ENCODE measurements at regions not wholly inside any gene's neighbourhood (a gene's known extent, or its start where the extent isn't known, plus 50 kb on each side); places are given as distances from the start of the nearest gene placed in this dataset.
"Not testable (repeated sequence)": the region's sequence is repeated elsewhere in the genome, so short reads cannot be mapped to it uniquely, and the experiment has no call there.

DNA sequence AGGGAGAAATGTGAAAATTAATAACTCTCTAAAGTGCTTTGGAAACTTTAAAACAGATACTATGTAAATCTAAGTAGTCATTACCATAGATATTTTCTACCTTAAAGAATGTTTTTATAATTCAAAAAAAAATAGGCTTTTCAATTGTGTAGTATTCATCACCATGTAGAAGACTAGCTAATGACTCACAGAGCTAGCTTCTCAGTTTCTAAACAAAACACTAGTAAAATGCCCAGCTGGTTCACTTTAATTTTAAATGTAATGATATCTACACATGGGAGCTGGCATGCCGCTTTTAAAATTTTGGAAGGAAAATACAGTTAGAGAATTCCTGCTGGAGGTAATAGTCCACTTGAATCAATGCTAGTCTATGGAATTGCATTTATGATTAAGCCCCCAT lies 509.8 kb downstream of the CSNK1G3 start:
- no peak for DNase-seq (ENCODE audit: low read depth)

DNA sequence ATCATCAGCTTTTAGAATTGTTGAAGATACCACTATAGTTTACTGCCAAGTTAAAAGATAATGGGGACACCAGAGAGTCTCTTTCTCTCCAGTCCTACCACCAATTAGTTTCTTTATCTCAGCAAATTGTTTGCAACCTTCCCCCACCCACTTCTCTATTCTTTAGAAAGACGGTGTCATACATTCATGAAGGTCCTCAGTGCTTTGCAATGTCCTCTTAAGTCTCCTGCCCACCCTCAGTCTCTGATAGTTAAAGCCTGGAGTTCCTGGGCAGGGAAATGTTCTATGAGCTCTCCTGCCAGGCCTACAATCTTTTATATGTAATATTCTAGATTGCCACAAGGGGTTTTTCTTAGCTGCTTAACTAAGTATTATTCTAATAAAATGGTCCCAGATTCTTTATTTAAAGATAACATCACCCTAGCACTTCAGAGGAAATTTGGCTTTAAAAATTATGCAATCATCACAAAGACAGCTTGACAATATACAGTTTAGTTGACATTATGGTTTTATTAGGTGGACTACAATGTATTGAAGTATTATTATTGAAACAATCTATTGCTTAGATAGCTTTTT lies 509.2 kb downstream of the CSNK1G3 start:
- DNase-seq (ENCODE audit: low read depth) = no peak

DNA sequence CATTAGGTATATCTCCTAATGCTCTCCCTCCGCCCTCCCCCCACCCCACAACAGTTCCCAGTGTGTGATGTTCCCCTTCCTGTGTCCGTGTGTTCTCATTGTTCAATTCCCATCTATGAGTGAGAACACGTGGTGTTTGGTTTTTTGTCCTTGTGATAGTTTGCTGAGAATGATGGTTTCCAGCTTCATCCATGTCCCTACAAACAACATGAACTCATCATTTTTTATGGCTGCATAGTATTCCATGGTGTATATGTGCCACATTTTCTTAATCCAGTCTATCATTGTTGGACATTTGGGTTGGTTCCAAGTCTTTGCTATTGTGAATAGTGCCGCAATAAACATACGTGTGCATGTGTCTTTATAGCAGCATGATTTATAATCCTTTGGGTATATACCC lies 505.3 kb downstream of the CSNK1G3 start:
- DNase-seq (ENCODE audit: low read depth) = not testable (repeated sequence)

DNA sequence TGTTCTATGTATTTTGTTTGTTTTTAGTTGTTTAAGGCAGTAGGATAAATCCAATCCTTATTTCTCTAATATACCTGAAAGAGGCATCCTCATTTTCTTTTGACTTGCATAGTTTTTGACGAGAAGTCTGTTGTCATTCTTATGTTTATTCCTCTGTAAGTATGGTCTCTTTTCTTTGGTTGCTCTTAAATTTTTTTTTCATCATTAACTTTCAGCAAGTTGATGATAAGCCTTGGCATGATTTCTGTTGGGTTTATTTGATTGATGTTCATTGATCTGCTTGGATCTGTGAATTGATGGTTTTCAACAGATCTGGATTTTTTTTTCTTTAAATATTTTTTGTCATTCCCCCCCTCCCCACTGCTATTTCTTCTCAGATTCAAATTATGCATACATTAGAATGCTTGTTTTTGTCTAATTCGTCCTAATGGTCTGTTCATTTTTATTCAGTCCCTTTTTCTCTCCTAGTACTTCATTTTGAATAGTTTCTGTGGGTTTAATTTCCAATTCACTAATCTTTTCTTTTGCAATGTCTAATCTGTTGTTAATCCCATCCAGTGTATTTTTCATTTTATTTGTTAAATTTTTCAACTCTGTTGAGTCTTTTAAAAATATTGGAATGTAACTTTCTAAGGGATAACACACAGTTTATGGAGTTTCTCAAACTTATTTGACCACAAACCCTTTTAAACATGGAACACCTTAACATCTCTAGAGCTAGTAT lies 495.9 kb downstream of the CSNK1G3 start:
- DNase-seq (ENCODE audit: low read depth) = no peak

DNA sequence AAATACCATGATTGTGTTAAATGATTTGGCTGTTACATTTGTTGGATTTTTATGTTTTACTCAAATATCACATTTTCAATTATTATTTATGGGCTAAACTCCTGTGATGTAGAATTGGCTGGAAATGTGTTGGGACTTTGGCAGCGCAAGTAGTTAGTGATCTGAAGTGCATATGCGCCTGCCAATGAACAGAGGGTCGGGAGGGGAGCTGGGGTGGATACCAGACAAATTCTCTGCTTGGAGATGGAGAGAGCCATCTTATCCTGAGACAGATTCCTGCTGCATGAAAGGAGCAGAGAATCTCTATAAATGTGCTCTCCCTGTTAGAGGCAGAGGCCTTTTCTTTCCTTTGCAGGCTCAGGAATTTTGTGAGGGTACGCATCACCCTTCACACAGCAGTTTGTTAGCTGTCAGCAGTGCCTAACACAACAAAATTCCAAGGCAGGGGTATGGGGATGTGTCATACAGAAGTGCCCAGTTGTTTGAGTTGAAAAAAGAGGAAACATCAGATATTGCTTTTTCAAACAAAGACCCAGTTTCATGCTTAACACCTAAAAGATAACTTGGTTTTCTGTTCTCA lies 489.1 kb downstream of the CSNK1G3 start:
- no peak for DNase-seq (ENCODE audit: low read depth)

DNA sequence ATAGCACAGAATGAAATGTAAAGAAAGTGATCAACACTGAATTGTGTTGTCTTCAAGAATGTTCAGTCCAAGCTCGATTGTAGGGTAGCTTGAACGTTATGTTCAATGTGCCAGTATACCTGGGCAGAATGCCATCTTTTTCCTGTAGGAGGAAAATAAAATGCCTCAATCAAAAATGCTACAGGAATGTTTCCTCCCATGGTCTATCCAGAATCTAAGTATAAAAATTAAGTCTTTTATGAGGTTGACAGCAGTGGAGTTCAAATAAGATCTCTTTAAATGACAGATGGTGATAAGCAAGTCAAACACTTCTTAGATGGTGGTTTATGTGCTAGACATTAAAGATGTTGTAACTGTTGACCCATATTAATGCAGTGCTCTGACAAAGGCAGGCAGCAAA lies 488.6 kb downstream of the CSNK1G3 start:
- DNase-seq (ENCODE audit: low read depth) = no peak

DNA sequence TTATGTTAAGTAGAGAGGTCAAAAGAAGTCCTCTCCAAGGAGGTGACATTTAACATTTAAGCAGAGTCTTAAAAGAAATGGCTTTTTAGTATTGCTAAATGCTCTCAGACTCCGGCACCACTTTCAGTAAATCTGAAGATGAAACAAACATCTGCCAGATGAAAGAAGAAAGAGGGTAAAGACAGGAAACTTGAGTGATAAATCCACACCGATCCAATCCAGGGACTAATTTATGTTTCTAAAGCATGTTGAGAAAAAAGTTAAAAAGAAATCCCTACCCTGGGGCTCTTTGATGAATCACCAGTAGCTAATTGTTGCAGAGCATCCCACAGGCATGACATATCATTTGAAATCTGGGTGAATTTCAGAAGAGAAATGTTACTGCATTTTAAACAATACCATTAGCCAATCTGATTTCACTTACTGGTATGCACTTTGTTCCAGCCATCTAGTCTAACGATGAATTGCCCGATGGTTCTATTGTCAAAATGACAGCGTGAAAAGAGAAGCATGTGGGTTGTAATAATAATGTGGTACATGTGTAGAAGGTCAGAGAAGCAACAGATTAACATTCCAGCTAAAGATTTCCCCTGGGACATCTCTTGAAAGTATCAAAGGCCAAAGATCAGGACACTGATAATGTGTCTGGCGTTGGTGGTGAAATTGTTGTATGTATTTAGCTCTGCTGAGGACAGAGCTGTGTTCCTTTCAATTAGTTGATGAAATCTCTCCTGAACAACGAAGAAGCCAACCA lies 485.7 kb downstream of the CSNK1G3 start:
- DNase-seq (ENCODE audit: low read depth) = no peak

DNA sequence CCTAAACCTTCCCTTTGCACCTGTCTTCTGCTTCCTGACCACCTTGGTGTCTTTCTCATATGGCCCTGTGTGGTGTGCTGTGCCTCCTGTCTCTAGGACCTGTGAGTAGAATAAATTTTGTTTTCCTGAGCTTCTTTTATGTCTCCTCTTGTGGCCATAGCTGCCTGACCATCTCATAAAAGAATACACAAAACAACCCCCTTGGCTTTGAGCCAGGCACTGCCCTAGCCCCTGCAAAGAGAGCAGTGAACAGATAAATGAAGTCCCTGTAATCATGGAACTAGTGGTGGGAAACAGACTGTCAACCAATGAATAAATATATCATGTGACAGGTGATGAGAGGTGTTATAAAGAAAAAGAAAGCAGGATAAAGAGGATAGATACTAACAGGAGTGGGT lies 485.1 kb downstream of the CSNK1G3 start:
- DNase-seq (ENCODE audit: low read depth) = no peak

DNA sequence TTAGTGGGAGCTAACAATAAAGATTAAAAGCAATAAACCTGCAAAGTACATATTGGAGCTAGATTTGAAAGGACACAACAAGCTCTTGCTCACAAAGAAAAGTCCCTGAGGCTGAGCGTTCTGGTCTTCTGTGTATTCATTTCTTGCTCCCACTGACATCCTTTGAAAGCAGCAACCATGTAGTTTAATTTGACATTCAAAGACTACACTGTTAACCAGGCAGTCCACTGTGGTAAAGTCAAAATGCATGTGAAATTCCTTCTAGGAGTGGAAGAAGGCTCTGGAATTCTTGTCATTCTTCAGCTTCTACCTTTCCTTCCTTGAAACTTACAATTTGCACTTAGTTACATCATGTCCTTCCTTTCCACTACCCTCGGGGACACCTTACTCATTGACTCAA lies 480.7 kb downstream of the CSNK1G3 start:
- DNase-seq (ENCODE audit: low read depth) = no peak

DNA sequence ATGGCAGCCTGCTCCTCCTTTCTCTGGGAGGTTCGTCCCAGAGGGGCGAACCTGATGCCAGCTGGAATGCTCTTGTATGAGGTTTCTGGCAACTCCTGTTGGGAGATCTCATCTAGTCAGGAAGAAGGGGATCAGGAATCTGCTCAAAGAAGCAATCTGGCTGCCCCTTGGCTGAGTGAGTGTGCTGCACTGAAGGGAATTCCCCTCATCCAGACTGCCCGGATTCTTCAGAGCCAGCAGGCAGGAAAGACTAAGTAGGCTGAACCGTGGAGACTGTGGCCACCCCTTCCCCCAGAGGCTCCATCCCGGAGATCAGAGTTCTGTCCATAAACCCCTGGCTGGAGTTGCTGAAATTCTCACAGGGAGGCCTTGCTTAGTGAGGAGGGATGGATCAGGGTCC lies 476.0 kb downstream of the CSNK1G3 start:
- no peak for DNase-seq (ENCODE audit: low read depth)

DNA sequence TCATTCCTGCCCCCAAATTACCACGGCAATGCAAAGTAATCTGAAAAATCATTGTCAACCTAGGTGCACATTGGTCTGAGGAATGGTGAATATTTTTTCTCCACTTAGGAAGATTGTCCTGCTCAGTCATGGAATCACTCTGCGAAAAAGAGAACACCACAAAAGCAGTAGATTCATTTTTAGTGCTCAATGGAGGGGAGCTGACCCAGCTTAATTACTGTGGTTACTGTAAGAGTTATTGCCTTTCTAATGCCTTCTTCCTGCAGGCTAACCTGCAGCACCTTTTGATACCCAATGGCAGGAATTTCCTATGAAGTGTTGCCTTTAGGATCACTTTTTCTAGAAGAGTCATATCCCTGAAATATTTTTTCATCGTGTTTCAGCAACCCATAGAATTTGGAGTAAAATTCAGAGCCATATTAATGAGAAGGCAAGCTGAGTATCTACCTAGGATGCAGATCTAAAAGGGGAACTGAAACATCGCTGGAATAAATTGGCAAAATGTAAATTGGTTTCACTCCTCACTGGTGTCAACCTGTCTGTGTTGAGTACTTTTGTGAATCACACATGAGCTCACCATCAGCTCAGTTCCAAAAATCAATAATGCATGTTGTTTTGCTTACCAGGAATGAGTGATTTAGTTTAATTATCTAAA lies 464.5 kb downstream of the CSNK1G3 start:
- no peak for DNase-seq (ENCODE audit: low read depth)

DNA sequence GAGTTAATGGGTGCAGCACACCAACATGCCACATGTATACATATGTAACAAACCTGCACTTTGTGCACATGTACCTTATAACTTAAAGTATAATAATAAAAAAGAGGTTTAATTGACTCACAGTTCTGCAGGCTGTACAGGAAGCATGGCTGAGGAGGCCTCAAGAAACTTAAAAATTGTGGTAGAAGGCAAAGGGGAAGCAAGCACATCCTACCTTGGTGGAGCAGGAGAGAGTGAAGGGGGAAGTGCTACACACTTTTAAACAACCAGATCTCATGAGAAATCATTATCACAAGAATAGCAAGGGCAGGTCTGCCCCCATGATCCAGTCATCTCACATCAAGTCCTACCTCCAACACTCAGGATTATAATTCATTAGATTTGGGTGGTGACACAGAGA lies 463.5 kb downstream of the CSNK1G3 start:
- DNase-seq (ENCODE audit: low read depth) = not testable (repeated sequence)

DNA sequence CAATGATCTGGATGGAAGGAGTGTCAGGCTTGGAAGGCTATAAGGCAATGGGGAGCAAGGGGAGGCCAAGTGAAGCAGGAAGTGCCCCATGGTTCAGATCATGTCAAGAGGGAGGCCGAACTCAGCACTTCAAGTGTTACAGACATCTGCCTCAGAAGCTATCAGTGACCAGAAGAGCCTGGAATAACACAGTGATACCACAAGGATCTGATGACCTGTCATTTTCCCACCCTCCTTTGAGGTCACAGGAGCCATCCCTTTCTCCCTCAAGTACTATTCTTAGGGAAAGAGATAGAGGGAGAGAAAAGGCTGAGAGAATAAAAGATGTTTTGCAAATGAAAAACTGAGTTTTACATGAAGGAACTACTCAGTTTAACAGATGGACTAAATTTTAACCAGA lies 454.8 kb downstream of the CSNK1G3 start:
- no peak for DNase-seq (ENCODE audit: low read depth)

DNA sequence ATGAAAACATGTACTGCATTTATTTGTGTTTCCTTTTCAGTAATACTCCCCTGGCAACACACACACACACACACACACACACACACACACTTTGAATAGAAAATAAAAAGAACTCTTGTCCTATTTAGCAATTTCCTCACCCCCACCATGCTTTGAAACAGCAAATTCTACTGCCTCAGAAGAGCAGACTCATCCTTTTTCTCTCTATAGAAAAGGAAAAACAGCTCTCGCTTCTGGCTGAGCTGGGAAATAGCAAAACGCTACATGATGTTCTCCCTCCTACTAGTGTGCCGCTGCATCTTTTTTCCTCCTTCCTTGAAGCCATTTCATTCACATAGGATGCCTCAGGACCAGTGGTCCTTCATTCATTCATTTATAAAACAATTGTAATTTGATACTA lies 453.6 kb downstream of the CSNK1G3 start:
- no peak for DNase-seq (ENCODE audit: low read depth)

DNA sequence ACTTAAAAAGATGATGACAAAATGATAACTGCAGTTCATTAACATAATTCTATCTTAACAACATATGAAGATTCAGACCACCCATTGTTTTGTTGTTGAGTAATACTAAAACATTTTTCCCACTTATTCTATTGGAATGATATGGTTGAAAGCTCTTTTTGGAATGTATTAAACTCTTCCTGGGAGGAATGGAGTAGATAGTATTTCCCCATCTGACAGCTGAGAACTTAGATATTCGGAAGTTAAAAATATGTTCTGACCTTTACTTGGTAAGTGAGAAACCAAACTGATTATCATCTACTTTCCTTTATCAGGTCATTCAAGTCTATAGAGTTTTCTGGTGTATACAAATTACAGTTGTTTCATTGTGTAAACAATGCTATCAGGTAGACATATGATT lies 452.9 kb downstream of the CSNK1G3 start:
- DNase-seq (ENCODE audit: low read depth) = no peak

DNA sequence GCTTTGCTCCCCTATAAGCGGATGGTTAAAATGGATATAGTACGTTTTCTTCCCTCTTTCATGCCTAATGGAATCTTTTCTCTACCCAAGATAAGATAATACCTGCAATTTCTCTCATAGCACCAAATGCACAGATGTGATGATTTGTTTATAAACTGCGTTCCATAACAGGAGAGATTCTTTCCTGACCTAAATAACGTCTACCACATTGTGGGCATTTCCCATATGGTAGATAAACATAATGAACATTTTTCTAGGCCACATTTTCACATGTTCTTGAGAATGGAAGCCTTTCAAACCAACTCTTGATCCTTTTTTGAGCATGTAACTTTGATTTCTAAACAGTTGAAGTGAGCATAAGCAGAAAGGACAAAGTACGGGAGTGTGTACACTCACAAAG lies 448.5 kb downstream of the CSNK1G3 start:
- no peak for DNase-seq (ENCODE audit: low read depth)

DNA sequence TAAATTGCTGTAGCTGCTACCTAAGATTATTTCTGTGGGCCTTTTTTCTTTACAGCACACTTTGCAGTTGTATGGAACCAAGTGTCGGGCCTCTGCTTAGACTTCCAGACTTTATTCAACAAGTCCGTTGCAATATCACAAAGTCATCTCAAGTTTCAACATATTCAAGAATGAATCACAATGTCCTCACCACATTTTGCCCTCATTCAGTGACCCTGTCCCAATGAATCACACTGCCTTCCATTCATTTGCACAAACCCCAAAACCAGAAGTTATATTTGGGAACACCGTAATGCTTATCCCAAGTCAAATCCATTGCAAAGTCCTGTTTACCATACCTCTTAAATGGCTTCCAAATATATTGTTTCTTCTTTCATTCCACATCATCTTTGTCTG lies 439.6 kb downstream of the CSNK1G3 start:
- DNase-seq (ENCODE audit: low read depth) = no peak

DNA sequence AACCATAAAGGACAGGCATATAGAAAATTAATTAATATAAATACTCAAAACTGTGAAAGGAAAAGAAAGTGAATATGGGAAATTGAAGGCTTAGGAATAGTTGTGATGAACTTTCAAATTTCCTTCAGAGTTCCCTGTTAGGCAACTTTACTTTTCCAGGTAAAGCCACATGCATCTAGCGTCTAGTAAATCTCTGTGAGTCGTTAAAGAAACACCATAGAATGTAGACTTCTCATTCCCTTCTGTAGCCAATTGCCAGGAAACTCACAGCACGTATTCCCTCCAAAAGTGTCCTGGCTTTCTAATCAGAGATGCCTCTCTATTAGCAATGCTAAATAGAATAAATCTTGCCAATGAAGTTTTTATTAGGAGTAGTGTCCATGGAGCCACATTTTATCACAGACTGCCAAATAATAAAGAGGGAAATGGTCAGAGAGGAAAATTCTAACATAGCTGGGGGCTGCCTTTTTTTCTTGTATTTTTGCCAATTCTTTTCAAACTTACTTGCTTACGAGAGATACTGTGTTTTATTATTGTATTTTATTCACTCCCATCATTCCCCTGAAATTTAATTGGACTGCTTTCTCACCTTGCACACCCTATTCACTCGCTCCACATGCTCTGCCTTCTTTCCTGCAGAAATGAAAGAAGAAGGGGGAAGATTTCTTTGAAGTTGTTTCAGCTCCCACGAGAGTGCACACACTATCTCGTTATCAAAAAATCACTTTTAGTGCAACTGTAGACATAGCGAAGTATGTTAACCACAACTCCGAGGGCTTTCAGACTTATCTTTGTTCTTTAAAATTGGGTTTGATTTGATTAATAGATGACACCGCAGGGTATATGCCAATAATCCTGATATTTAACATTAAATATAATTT lies 439.0 kb downstream of the CSNK1G3 start:
- no peak for DNase-seq (ENCODE audit: low read depth)

DNA sequence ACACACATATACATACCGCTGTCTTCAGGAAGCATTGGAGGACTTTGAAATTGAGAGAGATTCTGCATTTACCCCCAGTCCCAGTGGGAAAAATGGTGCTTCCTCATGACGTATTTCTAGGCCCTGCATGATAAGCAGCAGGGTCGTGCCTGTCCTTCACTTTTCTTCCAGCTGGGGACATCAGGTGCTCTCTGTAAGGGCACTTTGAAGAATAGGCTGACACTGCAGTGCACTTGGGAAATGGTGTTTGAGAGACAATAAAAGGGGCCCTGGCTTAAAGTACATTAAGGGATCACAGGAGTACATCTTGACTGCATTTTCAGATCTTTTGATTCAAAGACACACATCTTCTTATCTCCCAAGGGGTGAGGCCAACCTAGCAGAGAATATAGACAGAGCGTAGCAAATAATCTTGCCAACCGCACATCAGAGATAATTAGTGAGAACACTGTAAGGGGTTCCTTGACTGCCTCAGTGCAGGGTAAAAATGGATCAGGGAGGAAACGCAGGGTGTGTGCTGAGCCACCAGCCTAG lies 437.9 kb downstream of the CSNK1G3 start:
- DNase-seq (ENCODE audit: low read depth) = no peak

DNA sequence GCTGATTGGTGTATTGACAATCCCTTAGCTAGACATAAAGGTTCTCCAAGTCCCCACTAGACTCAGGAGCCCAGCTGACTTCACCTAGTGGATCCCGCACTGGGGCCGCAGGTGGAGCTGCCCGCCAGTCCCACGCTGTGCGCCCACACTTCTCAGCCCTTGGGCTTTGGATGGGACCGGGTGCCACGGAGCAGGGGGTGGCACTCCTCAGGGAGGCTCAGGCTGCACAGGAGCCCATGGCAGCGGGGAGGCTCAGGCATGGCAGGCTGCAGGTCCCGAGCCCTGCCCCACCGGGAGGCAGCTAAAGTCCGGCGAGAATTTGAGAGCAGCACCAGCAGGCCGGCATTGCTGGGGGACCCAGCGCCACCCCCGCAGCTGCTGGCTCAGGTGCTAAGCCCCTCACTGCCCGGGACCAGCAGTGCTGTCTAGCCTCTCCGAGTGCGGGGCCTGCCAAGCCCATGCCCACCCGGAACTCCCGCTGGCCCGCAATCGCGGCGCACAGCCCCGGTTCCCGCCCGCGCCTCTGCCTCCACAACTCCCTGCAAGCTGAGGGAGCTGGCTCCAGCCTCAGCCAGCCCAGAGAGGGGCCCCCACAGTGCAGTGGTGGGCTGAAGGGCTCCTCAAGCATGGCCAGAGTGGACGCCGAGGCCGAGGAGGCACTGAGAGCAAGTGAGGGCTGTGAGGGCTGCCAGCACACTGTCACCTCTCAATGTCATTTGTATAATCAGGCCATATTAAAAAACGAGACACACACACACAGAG lies 437.2 kb downstream of the CSNK1G3 start:
- no peak for DNase-seq (ENCODE audit: low read depth)

DNA sequence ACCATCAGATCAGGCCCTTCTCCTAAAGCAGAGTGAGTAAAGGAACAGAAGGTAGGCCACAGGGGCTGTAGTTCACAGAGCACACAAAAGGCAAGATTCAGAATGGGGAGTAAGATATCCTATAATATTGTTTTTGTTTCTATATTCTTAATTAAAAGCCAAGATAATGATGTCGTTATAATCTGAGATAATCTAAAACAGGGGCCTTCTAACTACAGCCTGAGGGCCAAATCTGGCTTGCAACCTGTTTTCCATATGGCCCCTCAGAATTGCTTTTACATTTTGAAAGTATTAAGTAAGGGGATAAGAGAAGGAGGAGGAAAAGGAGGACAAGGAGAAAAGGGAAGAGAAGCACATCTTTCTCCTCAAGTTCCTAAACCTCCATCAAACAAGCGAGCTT lies 435.8 kb downstream of the CSNK1G3 start:
- DNase-seq (ENCODE audit: low read depth) = no peak

All from activated T-helper 9 cell treated with anti-CD3 and anti-CD28 coated beads, Interleukin-2, amount 50 U/mL, for 16 hours (primary cell).